Mesenchymal stem cell (in vitro differentiated cells and primary cell): ENCODE measurements at regions not wholly inside any gene's neighbourhood (a gene's known extent, or its start where the extent isn't known, plus 50 kb on each side); places are given as distances from the start of the nearest gene placed in this dataset.

Source experiments
- DNase-seq: peaks from one replicate; pipeline ENCODE4 v3.0.0-alpha.2; 2013
- H2AFZ ChIP-seq: one replicate; pipeline ENCODE4 v1.6.1; 2013; ENCODE audit warnings: low read depth, mild to moderate bottlenecking, control low read depth, inconsistent platforms, low read length, moderate library complexity
- H2AK5ac ChIP-seq: 2 replicates; pipeline ENCODE4 v1.6.1; 2013; ENCODE audit warnings: low read length, moderate library complexity, mild to moderate bottlenecking, inconsistent platforms; ENCODE audit not compliant: severe bottlenecking
- H2BK120ac ChIP-seq: one replicate; pipeline ENCODE4 v1.6.1; 2013; ENCODE audit warnings: low read depth, mild to moderate bottlenecking, inconsistent platforms, low read length, moderate library complexity
- H2BK12ac ChIP-seq, 2 experiments: one replicate each; pipeline ENCODE4 v1.6.1; 2013; ENCODE audit warnings: inconsistent platforms in 2 of 2, low read length in 2 of 2, mild to moderate bottlenecking in 2 of 2, moderate library complexity in 2 of 2, control low read depth in 1 of 2
- H2BK15ac ChIP-seq: one replicate; pipeline ENCODE4 v1.6.1; 2013; ENCODE audit warnings: mild to moderate bottlenecking, low read depth, inconsistent platforms; ENCODE audit not compliant: poor library complexity, severe bottlenecking
- H2BK5ac ChIP-seq: 2 replicates; pipeline ENCODE4 v1.6.1; 2013; ENCODE audit warnings: low read depth, mild to moderate bottlenecking, low read length, control low read depth, inconsistent platforms; ENCODE audit not compliant: poor library complexity, severe bottlenecking
- H3K14ac ChIP-seq, 2 experiments: one replicate each; pipeline ENCODE4 v1.6.1; 2013; ENCODE audit warnings: inconsistent platforms in 2 of 2, low read length in 2 of 2, control low read depth in 1 of 2, mild to moderate bottlenecking in 1 of 2, moderate library complexity in 1 of 2
- H3K18ac ChIP-seq, 2 experiments: one replicate each; pipeline ENCODE4 v1.6.1; 2013; ENCODE audit warnings: inconsistent platforms in 2 of 2, low read length in 2 of 2, control low read depth in 1 of 2, low read depth in 1 of 2, mild to moderate bottlenecking in 1 of 2
- H3K23ac ChIP-seq, 2 experiments: one replicate each; pipeline ENCODE4 v1.6.1; 2013; ENCODE audit warnings: inconsistent platforms in 2 of 2, low read length in 2 of 2, mild to moderate bottlenecking in 2 of 2, moderate library complexity in 2 of 2, control low read depth in 1 of 2
- H3K27ac ChIP-seq: 2 replicates; pipeline ENCODE4 v1.5.1; 2013; ENCODE audit warnings: mild to moderate bottlenecking, moderate library complexity, low read length, control low read depth, inconsistent platforms; ENCODE audit not compliant: poor library complexity, severe bottlenecking
- H3K27me3 ChIP-seq, 2 experiments: 2 replicates each; pipeline versions ENCODE4 v1.6.1 to v1.7.0; 2013; ENCODE audit warnings: low read length in 2 of 2, mild to moderate bottlenecking in 2 of 2, moderate library complexity in 2 of 2, control low read depth in 1 of 2, inconsistent platforms in 1 of 2; ENCODE audit not compliant: control insufficient read depth in 1 of 2, insufficient read depth in 1 of 2
- H3K36me3 ChIP-seq, 2 experiments: 2 replicates each; pipeline versions ENCODE4 v1.6.1 to v1.7.0; 2013; ENCODE audit warnings: low read length in 2 of 2, control low read depth in 1 of 2, inconsistent platforms in 1 of 2, low read depth in 1 of 2, mild to moderate bottlenecking in 1 of 2; ENCODE audit not compliant: insufficient read depth in 2 of 2, control insufficient read depth in 1 of 2
- H3K4ac ChIP-seq, 2 experiments: one replicate each; pipeline ENCODE4 v1.6.1; 2013; ENCODE audit warnings: inconsistent platforms in 2 of 2, low read length in 2 of 2, mild to moderate bottlenecking in 2 of 2, moderate library complexity in 2 of 2, control low read depth in 1 of 2, low read depth in 1 of 2
- H3K4me1 ChIP-seq: 2 replicates; pipeline ENCODE4 v1.6.1; 2013; ENCODE audit warnings: low read depth, low read length, control low read depth; ENCODE audit not compliant: control insufficient read depth, insufficient read depth
- H3K4me2 ChIP-seq: 2 replicates; pipeline ENCODE4 v1.6.1; 2013; ENCODE audit warnings: low read length, mild to moderate bottlenecking, inconsistent platforms; ENCODE audit not compliant: poor library complexity, severe bottlenecking
- H3K4me3 ChIP-seq, 2 experiments: 2 replicates each; pipeline versions ENCODE4 v1.5.1 to v1.7.0; 2013; ENCODE audit warnings: low read length in 2 of 2, mild to moderate bottlenecking in 2 of 2, control low read depth in 1 of 2, low read depth in 1 of 2; ENCODE audit not compliant: insufficient read depth in 1 of 2
- H3K79me1 ChIP-seq: replicated peaks from 2 replicates; pipeline ENCODE4 v1.6.1; 2013; ENCODE audit warnings: mild to moderate bottlenecking, control low read depth, low read length, inconsistent platforms; ENCODE audit not compliant: poor library complexity, severe bottlenecking
- H3K9ac ChIP-seq: 2 replicates; pipeline ENCODE4 v1.7.0; 2013; ENCODE audit warnings: mild to moderate bottlenecking, low read length, moderate library complexity
- H3K9me3 ChIP-seq: 2 replicates; pipeline ENCODE4 v1.7.0; 2013; ENCODE audit warnings: mild to moderate bottlenecking, low read length; ENCODE audit not compliant: control insufficient read depth
- H4K8ac ChIP-seq: one replicate; pipeline ENCODE4 v1.6.1; 2013; ENCODE audit warnings: inconsistent platforms, mild to moderate bottlenecking, low read length, moderate library complexity
- H4K91ac ChIP-seq: one replicate; pipeline ENCODE4 v1.6.1; 2013; ENCODE audit warnings: mild to moderate bottlenecking, low read length, inconsistent platforms
- WGBS: methylation state at CpG from one replicate; pipeline ENCODE4 v1.1.7; 2013; ENCODE audit warnings: mixed read lengths; 5-methylcytosine and 5-hydroxymethylcytosine counted together

DNA sequence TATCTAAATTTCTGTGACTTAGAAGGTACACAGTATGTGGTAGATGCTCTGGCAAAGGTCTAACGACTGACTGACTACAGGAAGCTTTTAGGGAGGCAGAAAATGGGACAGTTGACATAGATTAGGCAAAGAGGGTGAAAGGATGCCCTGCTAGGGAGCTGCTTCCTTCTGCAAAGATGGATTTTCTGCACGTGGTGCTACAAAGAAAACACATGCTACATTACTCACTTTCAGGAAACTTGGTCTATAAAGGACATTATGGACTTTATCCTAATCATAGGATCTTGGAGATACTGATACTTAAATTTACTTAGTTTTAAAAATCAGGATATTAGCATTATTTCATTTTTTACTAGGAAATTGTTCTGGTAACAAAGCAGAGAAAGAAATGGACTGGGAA, 405.8 kb upstream of the ADAMTS16 start:
- no peak overlapping the region for H3K18ac ChIP-seq
- H3K4me2 ChIP-seq = no peak overlapping the region
- no peaks in the 10 kb centered on the region for H3K4me1 ChIP-seq
- H2BK12ac ChIP-seq = no peak overlapping the region
- no peaks in the 10 kb centered on the region for H3K79me1 ChIP-seq
- H2AFZ ChIP-seq = no peak overlapping the region
- no peak overlapping the region for H2AK5ac ChIP-seq
- no peak for DNase-seq
- H3K4me3 ChIP-seq = no peak overlapping the region
- no peaks in the 10 kb centered on the region for H3K27me3 ChIP-seq
- no peak overlapping the region for H3K23ac ChIP-seq
- H4K8ac ChIP-seq = no peak overlapping the region
- no peak overlapping the region for H2BK15ac ChIP-seq
- no peaks in the 10 kb centered on the region for H3K36me3 ChIP-seq
- H3K14ac ChIP-seq = no peak overlapping the region
- H3K9ac ChIP-seq = no peak overlapping the region
- 42% methylated on average over 1 of the region's 2 CpGs for WGBS
- H2BK5ac ChIP-seq = no peak overlapping the region
- no peak overlapping the region for H3K27ac ChIP-seq
- H2BK120ac ChIP-seq = no peak overlapping the region
- no peaks in the 10 kb centered on the region for H3K9me3 ChIP-seq
- no peak overlapping the region for H3K4ac ChIP-seq
- H4K91ac ChIP-seq = no peak overlapping the region

DNA sequence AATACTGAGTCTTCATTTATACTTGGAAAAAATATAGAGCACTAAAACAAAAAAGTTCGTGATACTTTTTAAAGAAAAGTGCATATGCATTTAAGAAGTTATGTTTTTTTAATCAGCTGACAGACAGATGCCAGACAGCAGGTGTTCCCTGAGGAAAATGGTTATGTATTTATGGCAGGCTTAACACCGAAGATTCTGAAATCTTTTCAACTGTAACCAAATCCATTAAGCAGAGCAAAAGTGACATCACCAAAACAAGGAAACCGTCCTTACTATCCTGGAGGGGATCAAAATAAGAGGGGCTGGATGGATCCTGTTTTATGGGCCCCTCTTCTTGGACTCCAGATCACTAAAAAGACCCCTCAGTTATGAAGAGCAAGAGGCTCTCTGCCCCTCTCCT, 404.9 kb upstream of the ADAMTS16 start:
- 67% methylated on average over 1 of the region's 3 CpGs for WGBS
- no peak overlapping the region for H3K23ac ChIP-seq
- no peaks in the 10 kb centered on the region for H3K36me3 ChIP-seq
- no peak overlapping the region for H3K9ac ChIP-seq
- no peaks in the 10 kb centered on the region for H3K79me1 ChIP-seq
- no peak overlapping the region for H2AK5ac ChIP-seq
- H4K8ac ChIP-seq = no peak overlapping the region
- no peak overlapping the region for H3K18ac ChIP-seq
- no peak overlapping the region for H2AFZ ChIP-seq
- no peak overlapping the region for H3K14ac ChIP-seq
- no peak overlapping the region for H3K27ac ChIP-seq
- no peaks in the 10 kb centered on the region for H3K4me1 ChIP-seq
- H4K91ac ChIP-seq = no peak overlapping the region
- no peak for DNase-seq
- H3K4me3 ChIP-seq = no peak overlapping the region
- no peak overlapping the region for H2BK15ac ChIP-seq
- H2BK5ac ChIP-seq = no peak overlapping the region
- H3K4ac ChIP-seq = no peak overlapping the region
- H3K9me3 ChIP-seq = no peaks in the 10 kb centered on the region
- no peak overlapping the region for H2BK120ac ChIP-seq
- H2BK12ac ChIP-seq = no peak overlapping the region
- no peak overlapping the region for H3K4me2 ChIP-seq
- no peaks in the 10 kb centered on the region for H3K27me3 ChIP-seq

- DNase-seq = no peak
- no peak overlapping the region for H4K8ac ChIP-seq
- H3K9ac ChIP-seq = no peak overlapping the region
- no peak overlapping the region for H3K4ac ChIP-seq
- H2BK15ac ChIP-seq = no peak overlapping the region
- no peak overlapping the region for H2BK12ac ChIP-seq
- H2AK5ac ChIP-seq = no peak overlapping the region
- H2AFZ ChIP-seq = no peak overlapping the region
- no peak overlapping the region for H3K27ac ChIP-seq
- H3K14ac ChIP-seq = no peak overlapping the region
- H3K18ac ChIP-seq = no peak overlapping the region
- no peaks in the 10 kb centered on the region for H3K36me3 ChIP-seq
- no peaks in the 10 kb centered on the region for H3K79me1 ChIP-seq
- H3K9me3 ChIP-seq = no peaks in the 10 kb centered on the region
- H3K27me3 ChIP-seq = no peaks in the 10 kb centered on the region
- H3K4me3 ChIP-seq = no peak overlapping the region
- no peak overlapping the region for H2BK5ac ChIP-seq
- no peak overlapping the region for H4K91ac ChIP-seq
- 11% methylated on average over 1 of the region's 1 CpG for WGBS
- no peaks in the 10 kb centered on the region for H3K4me1 ChIP-seq
- H3K4me2 ChIP-seq = no peak overlapping the region
- no peak overlapping the region for H3K23ac ChIP-seq
- no peak overlapping the region for H2BK120ac ChIP-seq
Measured at GRCh38 chr5:4737868-4738267, 402.3 kb upstream of the ADAMTS16 start.

DNA sequence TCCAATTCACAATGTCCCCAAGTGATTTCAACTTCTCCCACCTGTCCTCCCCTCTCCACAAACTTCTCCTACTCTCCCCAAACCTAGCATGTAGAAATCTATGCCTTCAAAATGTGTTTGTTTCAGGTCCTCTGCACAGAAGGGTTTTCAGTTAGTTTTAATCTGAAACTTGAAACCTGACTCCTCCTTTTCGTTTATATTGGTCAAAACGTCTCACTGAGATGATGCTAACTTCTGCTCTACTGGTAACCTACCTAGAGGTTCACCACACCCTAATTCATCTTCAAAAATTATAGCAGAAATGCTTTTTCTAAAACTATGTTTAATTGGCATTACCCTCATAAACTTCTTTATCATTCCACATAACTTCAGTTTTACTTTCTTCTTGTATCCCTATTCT, 401.8 kb upstream of the ADAMTS16 start:
- no peaks in the 10 kb centered on the region for H3K27me3 ChIP-seq
- H3K14ac ChIP-seq = no peak overlapping the region
- H3K23ac ChIP-seq = no peak overlapping the region
- no peak overlapping the region for H3K4me2 ChIP-seq
- H3K27ac ChIP-seq = no peak overlapping the region
- H3K36me3 ChIP-seq = no peaks in the 10 kb centered on the region
- H2AK5ac ChIP-seq = no peak overlapping the region
- no peak overlapping the region for H2AFZ ChIP-seq
- H4K8ac ChIP-seq = no peak overlapping the region
- H4K91ac ChIP-seq = no peak overlapping the region
- no peaks in the 10 kb centered on the region for H3K79me1 ChIP-seq
- H3K4me3 ChIP-seq = no peak overlapping the region
- H3K18ac ChIP-seq = no peak overlapping the region
- H3K4me1 ChIP-seq = no peaks in the 10 kb centered on the region
- WGBS = 51% methylated on average over 2 of the region's 2 CpGs
- H3K9me3 ChIP-seq = peaks cover 2% of the 10 kb centered on the region
- no peak overlapping the region for H2BK120ac ChIP-seq
- no peak overlapping the region for H2BK5ac ChIP-seq
- no peak overlapping the region for H3K9ac ChIP-seq
- no peak overlapping the region for H3K4ac ChIP-seq
- no peak overlapping the region for H2BK15ac ChIP-seq
- no peak overlapping the region for H2BK12ac ChIP-seq
- no peak for DNase-seq
